A549 (cell line): ENCODE measurements at regions not wholly inside any gene's neighbourhood (a gene's known extent, or its start where the extent isn't known, plus 50 kb on each side); places are given as distances from the start of the nearest gene placed in this dataset.

ENCODE experiments used
- CHD4 ChIP-seq: fragments of 200-600 bp; sonication (generic); IDR thresholded peaks from 2 replicates; pipeline ENCODE4 v1.6.1; 2016; ENCODE audit warnings: antibody characterized with exemption, mild to moderate bottlenecking, borderline replicate concordance
- POLR2A ChIP-seq: IDR thresholded peaks from 2 replicates; pipeline ENCODE4 v1.6.1; 2012; ENCODE audit warnings: mild to moderate bottlenecking, low read length
- TF ChIP-seq, protein P1 (sequence below): fragments of 450-650 bp; IDR thresholded peaks from 2 replicates; pipeline ENCODE4 v1.6.1; 2014; ENCODE audit warnings: antibody characterized with exemption
- TF ChIP-seq, protein P2 (sequence below): fragments of >200 bp; sonication (Bioruptor Twin); formaldehyde crosslinking; IDR thresholded peaks from 3 replicates; pipeline ENCODE4 v1.5.1; 2016

DNA sequence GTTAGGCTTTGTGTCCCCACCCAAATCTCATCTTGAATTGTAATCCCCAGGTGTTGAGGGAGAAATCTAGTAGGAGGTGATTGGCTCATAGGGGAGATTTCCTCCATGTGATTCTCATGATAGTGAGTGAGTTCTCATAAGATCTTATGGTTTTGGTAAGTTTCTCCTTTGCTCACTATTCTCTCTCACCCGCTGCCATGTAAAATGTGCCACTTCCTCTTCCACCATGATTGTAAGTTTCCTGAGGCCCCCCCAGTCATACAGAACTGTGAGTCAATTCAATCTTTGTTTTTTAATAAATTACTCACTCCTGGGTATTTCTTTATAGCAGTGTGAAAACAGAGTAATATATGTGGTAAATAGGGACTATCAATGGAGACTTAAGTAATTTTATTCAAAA lies 434.5 kb upstream of the OLFM3 start:
- TF ChIP-seq CHD4 = no peak
- TF ChIP-seq, protein P1, sequence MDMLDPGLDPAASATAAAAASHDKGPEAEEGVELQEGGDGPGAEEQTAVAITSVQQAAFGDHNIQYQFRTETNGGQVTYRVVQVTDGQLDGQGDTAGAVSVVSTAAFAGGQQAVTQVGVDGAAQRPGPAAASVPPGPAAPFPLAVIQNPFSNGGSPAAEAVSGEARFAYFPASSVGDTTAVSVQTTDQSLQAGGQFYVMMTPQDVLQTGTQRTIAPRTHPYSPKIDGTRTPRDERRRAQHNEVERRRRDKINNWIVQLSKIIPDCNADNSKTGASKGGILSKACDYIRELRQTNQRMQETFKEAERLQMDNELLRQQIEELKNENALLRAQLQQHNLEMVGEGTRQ = no peak
- TF ChIP-seq, protein P2, sequence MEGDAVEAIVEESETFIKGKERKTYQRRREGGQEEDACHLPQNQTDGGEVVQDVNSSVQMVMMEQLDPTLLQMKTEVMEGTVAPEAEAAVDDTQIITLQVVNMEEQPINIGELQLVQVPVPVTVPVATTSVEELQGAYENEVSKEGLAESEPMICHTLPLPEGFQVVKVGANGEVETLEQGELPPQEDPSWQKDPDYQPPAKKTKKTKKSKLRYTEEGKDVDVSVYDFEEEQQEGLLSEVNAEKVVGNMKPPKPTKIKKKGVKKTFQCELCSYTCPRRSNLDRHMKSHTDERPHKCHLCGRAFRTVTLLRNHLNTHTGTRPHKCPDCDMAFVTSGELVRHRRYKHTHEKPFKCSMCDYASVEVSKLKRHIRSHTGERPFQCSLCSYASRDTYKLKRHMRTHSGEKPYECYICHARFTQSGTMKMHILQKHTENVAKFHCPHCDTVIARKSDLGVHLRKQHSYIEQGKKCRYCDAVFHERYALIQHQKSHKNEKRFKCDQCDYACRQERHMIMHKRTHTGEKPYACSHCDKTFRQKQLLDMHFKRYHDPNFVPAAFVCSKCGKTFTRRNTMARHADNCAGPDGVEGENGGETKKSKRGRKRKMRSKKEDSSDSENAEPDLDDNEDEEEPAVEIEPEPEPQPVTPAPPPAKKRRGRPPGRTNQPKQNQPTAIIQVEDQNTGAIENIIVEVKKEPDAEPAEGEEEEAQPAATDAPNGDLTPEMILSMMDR = no peak
- no peak for TF ChIP-seq POLR2A
